WTC11 (cell line): ENCODE measurements at regions not wholly inside any gene's neighbourhood (a gene's known extent, or its start where the extent isn't known, plus 50 kb on each side); places are given as distances from the start of the nearest gene placed in this dataset.

Source experiments
- ATF3 ChIP-seq: sonication (generic); formaldehyde crosslinking; conservative IDR thresholded peaks from 2 replicates; pipeline ENCODE4 v1.8.1; 2022; ENCODE audit warnings: mild to moderate bottlenecking, missing genetic modification reagents
- CTCF ChIP-seq: fragments of 200-600 bp; IDR thresholded peaks from 2 replicates; pipeline ENCODE4 v1.8.0; 2022; ENCODE audit warnings: antibody characterized with exemption
- E2F1 ChIP-seq: sonication (generic); formaldehyde crosslinking; IDR thresholded peaks from 2 replicates; pipeline ENCODE4 v1.8.0; 2022; ENCODE audit warnings: mild to moderate bottlenecking, missing genetic modification reagents
- E2F4 ChIP-seq: sonication (generic); formaldehyde crosslinking; IDR thresholded peaks from 2 replicates; pipeline ENCODE4 v1.8.1; 2022; ENCODE audit warnings: low read depth, mild to moderate bottlenecking, moderate library complexity, missing genetic modification reagents, borderline replicate concordance
- NR1H2 ChIP-seq: sonication (generic); formaldehyde crosslinking; IDR thresholded peaks from 2 replicates; pipeline ENCODE4 v1.9.0; 2021; ENCODE audit warnings: mild to moderate bottlenecking, moderate library complexity, missing genetic modification reagents
- RORB ChIP-seq: fragments of 250-450 bp; sonication (Bioruptor Pico); IDR thresholded peaks from 2 replicates; pipeline ENCODE4 v1.9.0; 2021; ENCODE audit warnings: mild to moderate bottlenecking
- TCF7 ChIP-seq: sonication (generic); formaldehyde crosslinking; IDR thresholded peaks from 2 replicates; pipeline ENCODE4 v1.8.0; 2022; ENCODE audit warnings: mild to moderate bottlenecking, low read depth, missing genetic modification reagents, moderate library complexity
- USF1 ChIP-seq: sonication (generic); formaldehyde crosslinking; IDR thresholded peaks from 2 replicates; pipeline ENCODE4 v1.8.0; 2022; ENCODE audit warnings: mild to moderate bottlenecking, missing genetic modification reagents
- ZBTB43 ChIP-seq: sonication (generic); formaldehyde crosslinking; IDR thresholded peaks from 2 replicates; pipeline ENCODE4 v1.8.1; 2023; ENCODE audit warnings: mild to moderate bottlenecking, missing genetic modification reagents

GRCh38 chr11:28849053-28849452 lies 740.9 kb downstream of the METTL15 start:
- no peak for TF ChIP-seq CTCF
- TF ChIP-seq E2F1 (CRISPR knock-in tag): no peak
- TF ChIP-seq RORB (CRISPR knock-in tag): no peak
- no peak for TF ChIP-seq ATF3 (CRISPR knock-in tag)
- TF ChIP-seq NR1H2 (CRISPR knock-in tag): no peak
- no peak for TF ChIP-seq ZBTB43 (CRISPR knock-in tag)
- TF ChIP-seq E2F4 (CRISPR knock-in tag): no peak
- no peak for TF ChIP-seq USF1 (CRISPR knock-in tag)
- TF ChIP-seq TCF7 (CRISPR knock-in tag): no peak
